ENCODE measurements at regions not wholly inside any gene's neighbourhood (a gene's known extent, or its start where the extent isn't known, plus 50 kb on each side); places are given as distances from the start of the nearest gene placed in this dataset.
"Not testable (repeated sequence)": the region's sequence is repeated elsewhere in the genome, so short reads cannot be mapped to it uniquely, and the experiment has no call there.

DNA sequence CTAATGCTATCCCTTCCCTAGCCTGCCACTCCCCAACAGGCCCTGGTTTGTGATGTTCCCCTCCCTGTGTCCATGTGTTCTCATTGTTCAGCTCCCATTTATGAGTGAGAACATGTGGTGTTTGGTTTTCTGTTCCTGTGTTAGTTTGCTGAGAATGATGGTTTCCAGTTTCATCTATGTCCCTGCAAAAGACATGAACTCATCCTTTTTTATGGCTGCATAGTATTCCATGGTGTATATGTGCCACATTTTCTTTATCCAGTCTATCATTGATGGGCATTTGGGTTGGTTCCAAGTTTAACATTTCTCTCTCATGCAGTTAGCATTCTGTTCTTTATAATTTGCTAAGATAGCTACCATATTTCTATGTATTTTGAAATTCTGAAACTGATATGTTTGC, 287.0 kb downstream of the KIF20B start:
- not testable (repeated sequence) for H3K4me2 ChIP-seq (ENCODE audit: insufficient read depth, low read length, poor library complexity, severe bottlenecking); DNase-seq (ENCODE audit: low spot score); H3K4ac ChIP-seq (ENCODE audit: low read length); H3K4me3 ChIP-seq (ENCODE audit: low read length in 2 of 2); H2AK5ac ChIP-seq (ENCODE audit: low read depth, low read length); H3K18ac ChIP-seq (ENCODE audit: low read length); H3K27me3 ChIP-seq (ENCODE audit: control insufficient read depth in 3 of 3, insufficient read depth in 3 of 3, low read depth in 1 of 3, low read length in 3 of 3); H3K23ac ChIP-seq (ENCODE audit: low read depth, low read length, poor library complexity); H3K79me1 ChIP-seq (ENCODE audit: low read depth, low read length); H3K36me3 ChIP-seq (replicated peaks in 1 of 2; ENCODE audit: control insufficient read depth in 2 of 2, insufficient read depth in 2 of 2, low read length in 2 of 2); H4K8ac ChIP-seq (ENCODE audit: low read depth, low read length); H3K27ac ChIP-seq (replicated peaks; ENCODE audit: low read length); H2BK120ac ChIP-seq (ENCODE audit: low read depth, low read length); H3K9me3 ChIP-seq (replicated peaks in 1 of 2; ENCODE audit: control insufficient read depth in 2 of 2, insufficient read depth in 1 of 2, low read depth in 1 of 2, low read length in 2 of 2); H3K9ac ChIP-seq (ENCODE audit: low read depth, low read length, poor library complexity); H2BK5ac ChIP-seq (ENCODE audit: low read length); H4K91ac ChIP-seq (ENCODE audit: low read depth, low read length, poor library complexity); H3K14ac ChIP-seq (ENCODE audit: low read length); H2BK12ac ChIP-seq (ENCODE audit: low read length); H2AFZ ChIP-seq (ENCODE audit: low read length); H2BK15ac ChIP-seq (ENCODE audit: low read length); H3K4me1 ChIP-seq (ENCODE audit: control insufficient read depth in 2 of 2, insufficient read depth in 1 of 2, low read depth in 1 of 2, low read length in 2 of 2)

GRCh38 chr10:89992575-89992974, 291.2 kb downstream of the KIF20B start:
- Histone ChIP-seq H2AFZ (ENCODE audit: low read length) (no peak overlapping the region), H3K27ac (replicated peaks; ENCODE audit: low read length) (no peak overlapping the region), H3K9me3 (replicated peaks in 1 of 2; ENCODE audit: control insufficient read depth in 2 of 2, insufficient read depth in 1 of 2, low read depth in 1 of 2, low read length in 2 of 2) (no peaks in the 10 kb centered on the region), H2BK12ac (ENCODE audit: low read length) (no peak overlapping the region), H3K18ac (ENCODE audit: low read length) (no peak overlapping the region), H4K8ac (ENCODE audit: low read depth, low read length) (no peak overlapping the region), H3K14ac (ENCODE audit: low read length) (no peak overlapping the region), H2BK5ac (ENCODE audit: low read length) (no peak overlapping the region), H2AK5ac (ENCODE audit: low read depth, low read length) (no peak overlapping the region), H3K4me3 (ENCODE audit: low read length in 2 of 2) (no peak overlapping the region), H3K23ac (ENCODE audit: low read depth, low read length, poor library complexity) (no peak overlapping the region), H3K4me1 (ENCODE audit: control insufficient read depth in 2 of 2, insufficient read depth in 1 of 2, low read depth in 1 of 2, low read length in 2 of 2) (no peaks in the 10 kb centered on the region), H3K36me3 (replicated peaks in 1 of 2; ENCODE audit: control insufficient read depth in 2 of 2, insufficient read depth in 2 of 2, low read length in 2 of 2) (no peaks in the 10 kb centered on the region), H3K9ac (ENCODE audit: low read depth, low read length, poor library complexity) (no peak overlapping the region), H3K27me3 (ENCODE audit: control insufficient read depth in 3 of 3, insufficient read depth in 3 of 3, low read depth in 1 of 3, low read length in 3 of 3) (no peaks in the 10 kb centered on the region), H3K4me2 (ENCODE audit: insufficient read depth, low read length, poor library complexity, severe bottlenecking) (no peak overlapping the region), H2BK15ac (ENCODE audit: low read length) (no peak overlapping the region), H3K4ac (ENCODE audit: low read length) (no peak overlapping the region), H3K79me1 (ENCODE audit: low read depth, low read length) (no peaks in the 10 kb centered on the region), H4K91ac (ENCODE audit: low read depth, low read length, poor library complexity) (no peak overlapping the region), H2BK120ac (ENCODE audit: low read depth, low read length) (no peak overlapping the region)
- no CpG with 5 or more reads among the region's 1 CpG for WGBS, 2 donors (ENCODE audit: extremely low coverage in 2 of 2, insufficient read length in 2 of 2, insufficient replicate concordance in 1 of 2)
- DNase-seq (ENCODE audit: low spot score), result no peak

DNA sequence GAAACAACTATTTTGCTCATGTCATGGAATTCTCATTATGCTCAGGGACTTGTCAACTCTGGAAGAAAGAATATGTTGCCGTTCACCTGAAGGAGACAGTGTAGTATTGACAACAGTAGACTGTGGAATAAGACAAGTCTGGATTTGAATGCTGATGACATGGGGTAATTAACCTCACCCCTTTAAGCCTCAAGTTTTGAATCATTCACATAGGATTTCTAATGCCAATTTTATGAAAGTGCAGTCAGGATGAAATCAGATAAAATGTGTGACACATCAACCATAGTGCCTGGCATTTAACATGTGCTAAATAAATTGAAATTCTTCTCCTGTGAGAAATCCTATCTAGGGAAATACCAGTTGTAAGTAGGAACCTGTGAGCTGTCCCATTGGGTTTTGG, 305.8 kb downstream of the KIF20B start:
- Histone ChIP-seq H3K23ac (ENCODE audit: low read depth, low read length, poor library complexity) (no peak overlapping the region), H2BK15ac (ENCODE audit: low read length) (no peak overlapping the region), H3K27me3 (ENCODE audit: control insufficient read depth in 3 of 3, insufficient read depth in 3 of 3, low read depth in 1 of 3, low read length in 3 of 3) (peaks cover 0 to 3% (median 0%) of the 10 kb centered on the region in 3 experiments), H3K36me3 (replicated peaks in 1 of 2; ENCODE audit: control insufficient read depth in 2 of 2, insufficient read depth in 2 of 2, low read length in 2 of 2) (no peaks in the 10 kb centered on the region), H3K4me1 (ENCODE audit: control insufficient read depth in 2 of 2, insufficient read depth in 1 of 2, low read depth in 1 of 2, low read length in 2 of 2) (no peaks in the 10 kb centered on the region), H3K4me2 (ENCODE audit: insufficient read depth, low read length, poor library complexity, severe bottlenecking) (no peak overlapping the region), H4K8ac (ENCODE audit: low read depth, low read length) (no peak overlapping the region), H3K4ac (ENCODE audit: low read length) (no peak overlapping the region), H3K4me3 (ENCODE audit: low read length in 2 of 2) (no peak overlapping the region), H3K18ac (ENCODE audit: low read length) (no peak overlapping the region), H2BK5ac (ENCODE audit: low read length) (no peak overlapping the region), H3K79me1 (ENCODE audit: low read depth, low read length) (no peaks in the 10 kb centered on the region), H2BK12ac (ENCODE audit: low read length) (no peak overlapping the region), H3K9ac (ENCODE audit: low read depth, low read length, poor library complexity) (no peak overlapping the region), H2AK5ac (ENCODE audit: low read depth, low read length) (no peak overlapping the region), H3K9me3 (replicated peaks in 1 of 2; ENCODE audit: control insufficient read depth in 2 of 2, insufficient read depth in 1 of 2, low read depth in 1 of 2, low read length in 2 of 2) (no peaks in the 10 kb centered on the region), H2AFZ (ENCODE audit: low read length) (no peak overlapping the region), H3K14ac (ENCODE audit: low read length) (no peak overlapping the region), H4K91ac (ENCODE audit: low read depth, low read length, poor library complexity) (no peak overlapping the region), H2BK120ac (ENCODE audit: low read depth, low read length) (no peak overlapping the region), H3K27ac (replicated peaks; ENCODE audit: low read length) (no peak overlapping the region)
- no peak for DNase-seq (ENCODE audit: low spot score)
- no CpG with 5 or more reads among the region's 1 CpG for WGBS, 2 donors (ENCODE audit: extremely low coverage in 2 of 2, insufficient read length in 2 of 2, insufficient replicate concordance in 1 of 2)

GRCh38 chr10:90011281-90011680, 309.9 kb downstream of the KIF20B start:
- H3K18ac ChIP-seq (ENCODE audit: low read length); H3K4ac ChIP-seq (ENCODE audit: low read length); H3K9ac ChIP-seq (ENCODE audit: low read depth, low read length, poor library complexity); H2BK12ac ChIP-seq (ENCODE audit: low read length); H3K4me1 ChIP-seq (ENCODE audit: control insufficient read depth in 2 of 2, insufficient read depth in 1 of 2, low read depth in 1 of 2, low read length in 2 of 2); H2BK5ac ChIP-seq (ENCODE audit: low read length); H4K91ac ChIP-seq (ENCODE audit: low read depth, low read length, poor library complexity); H2BK15ac ChIP-seq (ENCODE audit: low read length); H3K4me3 ChIP-seq (ENCODE audit: low read length in 2 of 2); H3K36me3 ChIP-seq (replicated peaks in 1 of 2; ENCODE audit: control insufficient read depth in 2 of 2, insufficient read depth in 2 of 2, low read length in 2 of 2); H4K8ac ChIP-seq (ENCODE audit: low read depth, low read length); H3K4me2 ChIP-seq (ENCODE audit: insufficient read depth, low read length, poor library complexity, severe bottlenecking); H3K14ac ChIP-seq (ENCODE audit: low read length); DNase-seq (ENCODE audit: low spot score); H3K23ac ChIP-seq (ENCODE audit: low read depth, low read length, poor library complexity); H3K79me1 ChIP-seq (ENCODE audit: low read depth, low read length); H3K27me3 ChIP-seq (ENCODE audit: control insufficient read depth in 3 of 3, insufficient read depth in 3 of 3, low read depth in 1 of 3, low read length in 3 of 3); H2BK120ac ChIP-seq (ENCODE audit: low read depth, low read length); H2AK5ac ChIP-seq (ENCODE audit: low read depth, low read length); H2AFZ ChIP-seq (ENCODE audit: low read length); H3K27ac ChIP-seq (replicated peaks; ENCODE audit: low read length); H3K9me3 ChIP-seq (replicated peaks in 1 of 2; ENCODE audit: control insufficient read depth in 2 of 2, insufficient read depth in 1 of 2, low read depth in 1 of 2, low read length in 2 of 2): not testable (repeated sequence)
- no CpG with 5 or more reads among the region's 14 CpGs for WGBS, 2 donors (ENCODE audit: extremely low coverage in 2 of 2, insufficient read length in 2 of 2, insufficient replicate concordance in 1 of 2)

Data from neuronal stem cell (in vitro differentiated cells).